ENCODE measurements at regions not wholly inside any gene's neighbourhood (a gene's known extent, or its start where the extent isn't known, plus 50 kb on each side); places are given as distances from the start of the nearest gene placed in this dataset.

- TF ChIP-seq POLR2AphosphoS5 (IDR thresholded peaks at IDR 0.05; ENCODE audit: low read depth, low read length): no peak
- TF ChIP-seq TAF1 (IDR thresholded peaks at IDR 0.05; ENCODE audit: borderline replicate concordance, low read depth, low read length): no peak
- TF ChIP-seq POLR2A (IDR thresholded peaks at IDR 0.05; ENCODE audit: low read depth, low read length): no peak
Observed at GRCh38 chr16:59411961-59412841, 678.1 kb upstream of the GOT2 start.

Measured in GM12892 (cell line).